ENCODE measurements at regions not wholly inside any gene's neighbourhood (a gene's known extent, or its start where the extent isn't known, plus 50 kb on each side); places are given as distances from the start of the nearest gene placed in this dataset.

DNA sequence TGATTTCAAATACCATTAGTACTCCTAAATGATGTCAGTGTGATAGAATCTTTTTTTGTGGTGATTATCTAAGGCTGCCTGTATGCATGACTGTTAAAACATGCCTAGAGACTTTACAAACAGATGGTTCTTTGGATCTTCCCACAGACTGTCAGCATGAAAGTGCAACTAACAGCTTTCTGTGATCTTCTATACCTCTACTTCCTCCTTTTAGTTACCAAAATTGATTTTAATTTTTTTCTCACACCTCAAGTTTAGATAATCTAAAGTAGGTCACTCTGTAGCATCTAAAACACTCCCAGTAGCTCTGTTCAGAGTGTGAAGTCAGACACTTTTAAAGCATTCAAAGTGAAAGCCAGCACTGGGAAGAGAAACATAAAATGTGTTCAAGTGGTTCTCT lies 534.5 kb downstream of the PTPRC start (continued):
- TF ChIP-seq BHLHE40 (IDR thresholded peaks at IDR 0.05; ENCODE audit: borderline replicate concordance in 1 of 2, low read depth in 2 of 2, low read length in 1 of 2) (peak; percentile 63 to 70), STAT3 (IDR thresholded peaks at IDR 0.05; ENCODE audit: low read depth, low read length) (no peak), NBN (IDR thresholded peaks at IDR 0.05) (peak; percentile 87; the same call in 1 of the 2 replicates), NR2F1 (conservative IDR thresholded peaks at IDR 0.05) (peak; percentile 36; the same call in 1 of the 2 replicates), YBX1 (IDR thresholded peaks at IDR 0.05) (no peak), BACH1 (IDR thresholded peaks at IDR 0.05; ENCODE audit: borderline replicate concordance) (peak; percentile 67; the same call in 1 of the 2 replicates), DPF2 (IDR thresholded peaks at IDR 0.05) (peak; percentile 92), LARP7 (IDR thresholded peaks at IDR 0.05) (no peak), RFX5 (IDR thresholded peaks at IDR 0.05; ENCODE audit: low read depth, low read length) (no peak), CBX5 (IDR thresholded peaks at IDR 0.05; ENCODE audit: low read depth) (peak; percentile 58; the same call in 1 of the 2 replicates), POLR2AphosphoS5 (IDR thresholded peaks at IDR 0.05; ENCODE audit: low read length) (no peak)
- TF ChIP-seq, protein P1, sequence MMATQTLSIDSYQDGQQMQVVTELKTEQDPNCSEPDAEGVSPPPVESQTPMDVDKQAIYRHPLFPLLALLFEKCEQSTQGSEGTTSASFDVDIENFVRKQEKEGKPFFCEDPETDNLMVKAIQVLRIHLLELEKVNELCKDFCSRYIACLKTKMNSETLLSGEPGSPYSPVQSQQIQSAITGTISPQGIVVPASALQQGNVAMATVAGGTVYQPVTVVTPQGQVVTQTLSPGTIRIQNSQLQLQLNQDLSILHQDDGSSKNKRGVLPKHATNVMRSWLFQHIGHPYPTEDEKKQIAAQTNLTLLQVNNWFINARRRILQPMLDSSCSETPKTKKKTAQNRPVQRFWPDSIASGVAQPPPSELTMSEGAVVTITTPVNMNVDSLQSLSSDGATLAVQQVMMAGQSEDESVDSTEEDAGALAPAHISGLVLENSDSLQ (IDR thresholded peaks at IDR 0.05): peak; percentile 69
- TF ChIP-seq, protein P2, sequence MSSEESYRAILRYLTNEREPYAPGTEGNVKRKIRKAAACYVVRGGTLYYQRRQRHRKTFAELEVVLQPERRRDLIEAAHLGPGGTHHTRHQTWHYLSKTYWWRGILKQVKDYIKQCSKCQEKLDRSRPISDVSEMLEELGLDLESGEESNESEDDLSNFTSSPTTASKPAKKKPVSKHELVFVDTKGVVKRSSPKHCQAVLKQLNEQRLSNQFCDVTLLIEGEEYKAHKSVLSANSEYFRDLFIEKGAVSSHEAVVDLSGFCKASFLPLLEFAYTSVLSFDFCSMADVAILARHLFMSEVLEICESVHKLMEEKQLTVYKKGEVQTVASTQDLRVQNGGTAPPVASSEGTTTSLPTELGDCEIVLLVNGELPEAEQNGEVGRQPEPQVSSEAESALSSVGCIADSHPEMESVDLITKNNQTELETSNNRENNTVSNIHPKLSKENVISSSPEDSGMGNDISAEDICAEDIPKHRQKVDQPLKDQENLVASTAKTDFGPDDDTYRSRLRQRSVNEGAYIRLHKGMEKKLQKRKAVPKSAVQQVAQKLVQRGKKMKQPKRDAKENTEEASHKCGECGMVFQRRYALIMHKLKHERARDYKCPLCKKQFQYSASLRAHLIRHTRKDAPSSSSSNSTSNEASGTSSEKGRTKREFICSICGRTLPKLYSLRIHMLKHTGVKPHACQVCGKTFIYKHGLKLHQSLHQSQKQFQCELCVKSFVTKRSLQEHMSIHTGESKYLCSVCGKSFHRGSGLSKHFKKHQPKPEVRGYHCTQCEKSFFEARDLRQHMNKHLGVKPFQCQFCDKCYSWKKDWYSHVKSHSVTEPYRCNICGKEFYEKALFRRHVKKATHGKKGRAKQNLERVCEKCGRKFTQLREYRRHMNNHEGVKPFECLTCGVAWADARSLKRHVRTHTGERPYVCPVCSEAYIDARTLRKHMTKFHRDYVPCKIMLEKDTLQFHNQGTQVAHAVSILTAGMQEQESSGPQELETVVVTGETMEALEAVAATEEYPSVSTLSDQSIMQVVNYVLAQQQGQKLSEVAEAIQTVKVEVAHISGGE (CRISPR knock-in tag; IDR thresholded peaks at IDR 0.05): no peak
- TF ChIP-seq, protein P3, sequence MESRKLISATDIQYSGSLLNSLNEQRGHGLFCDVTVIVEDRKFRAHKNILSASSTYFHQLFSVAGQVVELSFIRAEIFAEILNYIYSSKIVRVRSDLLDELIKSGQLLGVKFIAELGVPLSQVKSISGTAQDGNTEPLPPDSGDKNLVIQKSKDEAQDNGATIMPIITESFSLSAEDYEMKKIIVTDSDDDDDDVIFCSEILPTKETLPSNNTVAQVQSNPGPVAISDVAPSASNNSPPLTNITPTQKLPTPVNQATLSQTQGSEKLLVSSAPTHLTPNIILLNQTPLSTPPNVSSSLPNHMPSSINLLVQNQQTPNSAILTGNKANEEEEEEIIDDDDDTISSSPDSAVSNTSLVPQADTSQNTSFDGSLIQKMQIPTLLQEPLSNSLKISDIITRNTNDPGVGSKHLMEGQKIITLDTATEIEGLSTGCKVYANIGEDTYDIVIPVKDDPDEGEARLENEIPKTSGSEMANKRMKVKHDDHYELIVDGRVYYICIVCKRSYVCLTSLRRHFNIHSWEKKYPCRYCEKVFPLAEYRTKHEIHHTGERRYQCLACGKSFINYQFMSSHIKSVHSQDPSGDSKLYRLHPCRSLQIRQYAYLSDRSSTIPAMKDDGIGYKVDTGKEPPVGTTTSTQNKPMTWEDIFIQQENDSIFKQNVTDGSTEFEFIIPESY (IDR thresholded peaks at IDR 0.05): no peak
- TF ChIP-seq, protein P4, sequence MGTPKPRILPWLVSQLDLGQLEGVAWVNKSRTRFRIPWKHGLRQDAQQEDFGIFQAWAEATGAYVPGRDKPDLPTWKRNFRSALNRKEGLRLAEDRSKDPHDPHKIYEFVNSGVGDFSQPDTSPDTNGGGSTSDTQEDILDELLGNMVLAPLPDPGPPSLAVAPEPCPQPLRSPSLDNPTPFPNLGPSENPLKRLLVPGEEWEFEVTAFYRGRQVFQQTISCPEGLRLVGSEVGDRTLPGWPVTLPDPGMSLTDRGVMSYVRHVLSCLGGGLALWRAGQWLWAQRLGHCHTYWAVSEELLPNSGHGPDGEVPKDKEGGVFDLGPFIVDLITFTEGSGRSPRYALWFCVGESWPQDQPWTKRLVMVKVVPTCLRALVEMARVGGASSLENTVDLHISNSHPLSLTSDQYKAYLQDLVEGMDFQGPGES (IDR thresholded peaks at IDR 0.05): no peak
- TF ChIP-seq, protein P5, sequence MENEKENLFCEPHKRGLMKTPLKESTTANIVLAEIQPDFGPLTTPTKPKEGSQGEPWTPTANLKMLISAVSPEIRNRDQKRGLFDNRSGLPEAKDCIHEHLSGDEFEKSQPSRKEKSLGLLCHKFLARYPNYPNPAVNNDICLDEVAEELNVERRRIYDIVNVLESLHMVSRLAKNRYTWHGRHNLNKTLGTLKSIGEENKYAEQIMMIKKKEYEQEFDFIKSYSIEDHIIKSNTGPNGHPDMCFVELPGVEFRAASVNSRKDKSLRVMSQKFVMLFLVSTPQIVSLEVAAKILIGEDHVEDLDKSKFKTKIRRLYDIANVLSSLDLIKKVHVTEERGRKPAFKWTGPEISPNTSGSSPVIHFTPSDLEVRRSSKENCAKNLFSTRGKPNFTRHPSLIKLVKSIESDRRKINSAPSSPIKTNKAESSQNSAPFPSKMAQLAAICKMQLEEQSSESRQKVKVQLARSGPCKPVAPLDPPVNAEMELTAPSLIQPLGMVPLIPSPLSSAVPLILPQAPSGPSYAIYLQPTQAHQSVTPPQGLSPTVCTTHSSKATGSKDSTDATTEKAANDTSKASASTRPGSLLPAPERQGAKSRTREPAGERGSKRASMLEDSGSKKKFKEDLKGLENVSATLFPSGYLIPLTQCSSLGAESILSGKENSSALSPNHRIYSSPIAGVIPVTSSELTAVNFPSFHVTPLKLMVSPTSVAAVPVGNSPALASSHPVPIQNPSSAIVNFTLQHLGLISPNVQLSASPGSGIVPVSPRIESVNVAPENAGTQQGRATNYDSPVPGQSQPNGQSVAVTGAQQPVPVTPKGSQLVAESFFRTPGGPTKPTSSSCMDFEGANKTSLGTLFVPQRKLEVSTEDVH (IDR thresholded peaks at IDR 0.05; ENCODE audit: low read depth, partially characterized antibody): peak; percentile 21
- TF ChIP-seq, protein P6, sequence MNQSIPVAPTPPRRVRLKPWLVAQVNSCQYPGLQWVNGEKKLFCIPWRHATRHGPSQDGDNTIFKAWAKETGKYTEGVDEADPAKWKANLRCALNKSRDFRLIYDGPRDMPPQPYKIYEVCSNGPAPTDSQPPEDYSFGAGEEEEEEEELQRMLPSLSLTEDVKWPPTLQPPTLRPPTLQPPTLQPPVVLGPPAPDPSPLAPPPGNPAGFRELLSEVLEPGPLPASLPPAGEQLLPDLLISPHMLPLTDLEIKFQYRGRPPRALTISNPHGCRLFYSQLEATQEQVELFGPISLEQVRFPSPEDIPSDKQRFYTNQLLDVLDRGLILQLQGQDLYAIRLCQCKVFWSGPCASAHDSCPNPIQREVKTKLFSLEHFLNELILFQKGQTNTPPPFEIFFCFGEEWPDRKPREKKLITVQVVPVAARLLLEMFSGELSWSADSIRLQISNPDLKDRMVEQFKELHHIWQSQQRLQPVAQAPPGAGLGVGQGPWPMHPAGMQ (IDR thresholded peaks at IDR 0.05; ENCODE audit: borderline replicate concordance): no peak
- TF ChIP-seq, protein P7, sequence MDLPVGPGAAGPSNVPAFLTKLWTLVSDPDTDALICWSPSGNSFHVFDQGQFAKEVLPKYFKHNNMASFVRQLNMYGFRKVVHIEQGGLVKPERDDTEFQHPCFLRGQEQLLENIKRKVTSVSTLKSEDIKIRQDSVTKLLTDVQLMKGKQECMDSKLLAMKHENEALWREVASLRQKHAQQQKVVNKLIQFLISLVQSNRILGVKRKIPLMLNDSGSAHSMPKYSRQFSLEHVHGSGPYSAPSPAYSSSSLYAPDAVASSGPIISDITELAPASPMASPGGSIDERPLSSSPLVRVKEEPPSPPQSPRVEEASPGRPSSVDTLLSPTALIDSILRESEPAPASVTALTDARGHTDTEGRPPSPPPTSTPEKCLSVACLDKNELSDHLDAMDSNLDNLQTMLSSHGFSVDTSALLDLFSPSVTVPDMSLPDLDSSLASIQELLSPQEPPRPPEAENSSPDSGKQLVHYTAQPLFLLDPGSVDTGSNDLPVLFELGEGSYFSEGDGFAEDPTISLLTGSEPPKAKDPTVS (IDR thresholded peaks at IDR 0.05; ENCODE audit: low read depth, low read length): no peak
